Astrocyte of the cerebellum (primary cell): ENCODE measurements at regions not wholly inside any gene's neighbourhood (a gene's known extent, or its start where the extent isn't known, plus 50 kb on each side); places are given as distances from the start of the nearest gene placed in this dataset.
"Not testable (repeated sequence)": the region's sequence is repeated elsewhere in the genome, so short reads cannot be mapped to it uniquely, and the experiment has no call there.

Experiments used
- DNase-seq: peaks from one replicate; pipeline ENCODE4 v3.0.0-alpha.2; 2011; ENCODE audit warnings: low read depth
- H3K4me3 ChIP-seq: 2 replicates; pipeline ENCODE4 v1.5.1; 2011; ENCODE audit warnings: mild to moderate bottlenecking, low read depth, low read length, moderate library complexity
- in situ Hi-C: cut with HindIII; loops from 2 replicates; pipeline ENCODE4 v1.10.0; 2017; ENCODE audit warnings: low sequenced_read_pairs
- TF ChIP-seq, protein P1 (sequence below): IDR thresholded peaks from 2 replicates; pipeline ENCODE4 v1.5.1; 2012; ENCODE audit warnings: low read length, low read depth, moderate library complexity, mild to moderate bottlenecking; ENCODE audit errors: missing control alignments

DNA sequence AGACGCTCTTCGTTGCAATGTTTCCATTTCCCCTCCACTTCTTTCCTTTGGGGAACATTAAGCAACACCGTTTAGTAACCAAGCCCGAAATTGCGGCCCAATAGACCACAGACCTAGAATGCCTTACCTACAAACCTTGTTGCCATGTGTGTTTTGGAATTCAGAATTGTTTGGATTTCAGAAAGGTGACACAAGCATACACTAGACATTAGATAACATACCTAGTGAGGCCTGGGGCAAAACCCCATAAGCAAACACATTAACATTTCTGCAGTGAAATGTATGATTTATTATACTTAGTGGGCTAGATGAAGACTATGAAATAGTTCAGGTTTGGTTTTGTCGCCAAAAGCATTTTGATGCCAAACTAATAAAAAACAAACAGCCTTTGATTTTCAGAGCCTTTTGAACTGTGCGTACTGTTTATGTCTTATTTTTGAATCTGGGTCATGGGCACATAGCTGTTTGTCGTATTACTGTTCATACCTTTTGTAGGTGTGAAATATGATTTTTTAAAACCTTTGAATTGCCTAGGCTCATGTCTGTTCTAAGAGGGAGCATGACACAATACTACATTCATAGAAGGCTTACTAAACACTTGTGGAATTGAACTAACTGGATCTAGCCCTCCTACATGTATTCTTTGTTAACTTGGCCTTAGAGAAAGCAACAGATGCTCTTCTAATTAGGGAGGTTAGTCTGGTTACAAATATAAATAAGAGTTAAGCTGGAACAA, 88.6 kb upstream of the TMEM164 start:
- TF ChIP-seq, protein P1, sequence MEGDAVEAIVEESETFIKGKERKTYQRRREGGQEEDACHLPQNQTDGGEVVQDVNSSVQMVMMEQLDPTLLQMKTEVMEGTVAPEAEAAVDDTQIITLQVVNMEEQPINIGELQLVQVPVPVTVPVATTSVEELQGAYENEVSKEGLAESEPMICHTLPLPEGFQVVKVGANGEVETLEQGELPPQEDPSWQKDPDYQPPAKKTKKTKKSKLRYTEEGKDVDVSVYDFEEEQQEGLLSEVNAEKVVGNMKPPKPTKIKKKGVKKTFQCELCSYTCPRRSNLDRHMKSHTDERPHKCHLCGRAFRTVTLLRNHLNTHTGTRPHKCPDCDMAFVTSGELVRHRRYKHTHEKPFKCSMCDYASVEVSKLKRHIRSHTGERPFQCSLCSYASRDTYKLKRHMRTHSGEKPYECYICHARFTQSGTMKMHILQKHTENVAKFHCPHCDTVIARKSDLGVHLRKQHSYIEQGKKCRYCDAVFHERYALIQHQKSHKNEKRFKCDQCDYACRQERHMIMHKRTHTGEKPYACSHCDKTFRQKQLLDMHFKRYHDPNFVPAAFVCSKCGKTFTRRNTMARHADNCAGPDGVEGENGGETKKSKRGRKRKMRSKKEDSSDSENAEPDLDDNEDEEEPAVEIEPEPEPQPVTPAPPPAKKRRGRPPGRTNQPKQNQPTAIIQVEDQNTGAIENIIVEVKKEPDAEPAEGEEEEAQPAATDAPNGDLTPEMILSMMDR = no peak

DNA sequence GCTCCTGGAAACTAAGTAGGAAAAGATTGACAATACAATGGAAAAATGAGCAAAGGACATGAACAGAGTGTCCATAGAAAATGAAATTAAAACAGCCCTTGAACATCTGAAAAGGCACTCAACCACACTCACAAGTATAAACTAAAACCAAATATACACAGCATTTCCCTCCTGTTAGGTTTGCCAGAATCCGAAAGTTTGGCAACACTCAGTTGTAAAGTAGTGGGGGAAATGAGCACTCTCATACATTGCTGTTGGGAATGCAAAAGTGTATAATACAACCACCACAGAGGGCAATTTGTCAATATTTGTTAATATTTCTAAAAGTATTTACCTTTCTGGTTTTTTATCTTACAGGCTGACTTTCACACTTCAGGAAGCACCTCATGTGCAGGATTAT, 84.2 kb upstream of the TMEM164 start:
- DNase-seq = no peak
- TF ChIP-seq, protein P1 = no peak
- in situ Hi-C loops = no loop called here
- no peak overlapping the region for H3K4me3 ChIP-seq

More for the DNA sequence above, 88.6 kb upstream of the TMEM164 start:
- H3K4me3 ChIP-seq = no peak overlapping the region
- DNase-seq = no peak
- in situ Hi-C loops = no loop called here

DNA sequence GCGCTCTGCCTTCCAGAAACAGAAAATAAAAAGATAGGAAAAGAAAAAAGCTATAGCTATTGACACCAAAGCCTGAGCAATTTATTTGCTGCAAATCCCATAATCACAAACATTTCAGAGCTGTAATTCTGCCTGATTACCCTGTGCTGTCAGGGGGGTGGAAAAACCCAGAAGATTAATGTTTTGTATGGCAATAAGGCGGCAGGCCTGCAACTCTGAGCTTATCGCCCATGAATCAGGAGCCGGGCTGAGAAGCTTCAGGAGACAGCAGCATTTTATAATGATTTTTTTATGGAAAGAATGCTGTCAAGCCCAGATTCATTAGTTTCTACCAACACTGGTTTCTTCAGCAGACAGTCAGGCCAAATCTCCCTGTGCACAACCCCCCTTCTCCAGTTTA, 82.6 kb upstream of the TMEM164 start:
- TF ChIP-seq, protein P1 = no peak
- in situ Hi-C loops = no loop called here
- H3K4me3 ChIP-seq = no peak overlapping the region

DNA sequence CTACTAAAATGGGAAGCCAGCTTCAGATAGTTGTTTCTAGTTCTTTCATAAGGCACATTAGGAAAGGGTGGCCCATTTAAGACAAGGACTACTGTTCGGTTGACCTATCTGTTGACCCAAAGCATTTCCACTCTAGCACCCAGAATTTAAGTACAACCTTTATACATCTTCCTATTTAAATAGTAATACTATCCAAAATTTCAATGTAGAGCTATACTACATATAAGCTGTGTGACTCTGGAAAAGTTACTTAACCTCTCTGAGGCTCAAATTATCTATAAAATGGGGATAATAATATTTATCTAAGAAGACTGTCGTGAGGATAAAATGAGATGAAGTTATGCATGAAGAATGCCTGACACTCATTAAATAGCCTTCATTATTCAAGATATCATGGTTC, 82.0 kb upstream of the TMEM164 start:
- no peak for DNase-seq
- TF ChIP-seq, protein P1 = no peak
- H3K4me3 ChIP-seq = no peak overlapping the region
- in situ Hi-C loops = no loop called here

More for the DNA sequence above, 82.6 kb upstream of the TMEM164 start:
- no peak for DNase-seq

DNA sequence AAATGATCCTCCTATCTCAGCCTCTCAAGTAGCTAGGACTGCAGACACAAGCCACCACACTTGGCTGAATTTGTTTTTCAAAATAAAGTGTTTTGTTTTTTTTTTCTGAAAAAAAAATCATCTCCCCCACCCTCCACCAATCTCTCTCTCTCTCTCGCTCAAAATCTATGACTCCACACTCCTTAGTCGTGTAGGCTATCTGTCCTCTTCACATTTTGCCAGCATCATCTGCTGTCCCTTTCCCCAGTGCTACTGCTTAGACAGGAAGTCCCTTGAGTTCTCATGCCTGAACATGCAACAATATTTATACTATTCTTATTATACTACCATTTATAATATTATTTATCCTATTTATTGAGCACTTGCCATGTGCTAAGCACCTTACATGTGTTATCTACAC, 80.7 kb upstream of the TMEM164 start:
- in situ Hi-C loops = no loop called here
- TF ChIP-seq, protein P1 = no peak
- DNase-seq = no peak
- H3K4me3 ChIP-seq = no peak overlapping the region

DNA sequence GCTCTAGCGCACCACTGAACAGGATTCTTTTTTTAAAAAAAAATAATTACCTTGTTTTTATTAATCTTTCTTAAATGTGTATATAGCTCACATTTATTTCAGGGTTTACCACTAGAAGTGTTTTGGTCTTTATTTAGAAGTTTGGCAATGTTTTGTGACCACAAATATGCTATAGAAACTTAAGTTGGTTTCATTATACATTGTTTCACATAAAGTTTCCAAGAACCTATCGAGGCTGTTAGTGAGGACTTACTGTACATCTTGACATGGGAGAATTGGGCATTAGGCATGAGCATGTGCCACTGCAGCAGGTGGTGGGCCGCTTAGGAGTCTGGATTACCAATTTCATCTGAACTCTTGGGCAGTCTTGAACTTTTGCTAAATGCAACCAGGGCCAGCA, 77.9 kb upstream of the TMEM164 start:
- H3K4me3 ChIP-seq, DNase-seq, in situ Hi-C loops: not testable (repeated sequence)

DNA sequence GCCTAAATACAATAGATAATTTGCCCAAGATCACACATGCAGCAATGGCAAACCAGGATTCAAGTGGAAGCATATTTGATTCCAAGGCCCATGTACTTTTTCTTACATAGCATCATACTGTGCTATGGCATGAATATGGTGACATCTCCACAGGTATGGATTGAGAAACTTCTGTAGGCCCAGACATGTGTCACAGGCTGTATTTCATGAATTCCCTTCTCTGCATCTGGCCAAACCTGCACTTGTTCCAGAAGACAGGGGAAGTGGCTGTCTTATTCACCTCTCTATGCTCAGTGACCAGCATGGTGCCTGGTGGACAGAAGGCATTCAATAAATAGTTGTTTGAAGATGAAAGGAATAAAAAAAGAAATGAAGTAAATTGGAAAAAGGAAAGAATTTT, 77.3 kb upstream of the TMEM164 start:
- TF ChIP-seq, protein P1 = no peak
- in situ Hi-C loops = no loop called here
- no peak overlapping the region for H3K4me3 ChIP-seq
- DNase-seq = no peak
